ENCODE measurements at regions not wholly inside any gene's neighbourhood (a gene's known extent, or its start where the extent isn't known, plus 50 kb on each side); places are given as distances from the start of the nearest gene placed in this dataset.
"Not testable (repeated sequence)": the region's sequence is repeated elsewhere in the genome, so short reads cannot be mapped to it uniquely, and the experiment has no call there.

- no peak for DNase-seq
These were observed 131.0 kb upstream of the CCNG1 start for GRCh38 chr5:163306421-163306820.

GRCh38 chr5:163309914-163310313, 127.5 kb upstream of the CCNG1 start:
- DNase-seq: no peak

GRCh38 chr5:163310997-163311396, 126.4 kb upstream of the CCNG1 start:
- no peak for DNase-seq

DNA sequence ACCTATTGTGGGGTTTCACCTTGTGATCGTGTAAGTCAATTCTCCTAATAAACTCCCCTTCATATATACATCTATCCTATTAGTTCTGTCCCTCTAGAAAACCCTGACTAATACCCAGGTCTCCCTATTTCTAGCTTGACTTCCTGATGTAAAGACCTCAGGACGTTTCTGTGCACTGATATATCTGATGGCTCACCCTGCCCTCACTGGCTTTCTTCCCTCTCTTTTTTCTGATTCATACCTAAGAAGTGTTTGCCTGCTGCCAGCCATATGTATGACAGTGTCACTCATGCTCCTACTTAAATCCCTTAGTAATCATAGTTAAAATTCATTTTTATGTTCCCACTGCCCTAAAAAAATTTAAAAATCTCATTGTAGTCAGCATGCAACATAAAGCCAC, 124.8 kb upstream of the CCNG1 start:
- DNase-seq: no peak

DNA sequence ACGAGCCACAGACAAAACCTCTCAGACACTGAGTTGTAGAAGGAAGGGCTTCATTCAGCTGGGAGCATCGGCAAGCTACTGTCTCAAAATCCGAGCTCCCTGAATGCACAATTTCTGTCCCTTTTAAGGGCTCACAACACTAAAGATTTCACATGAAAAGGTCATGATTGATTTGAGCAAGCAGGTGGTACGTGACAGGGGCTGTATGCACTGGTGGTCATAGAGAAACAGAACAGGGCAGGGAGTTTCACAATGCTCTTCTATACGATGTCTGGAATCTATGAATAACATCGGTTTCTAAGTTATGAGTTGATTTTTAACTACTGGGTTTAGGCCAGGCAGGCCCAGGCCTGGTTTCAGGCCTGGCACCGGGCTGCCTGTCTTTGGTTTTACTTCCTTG, 124.3 kb upstream of the CCNG1 start:
- DNase-seq: not testable (repeated sequence)

DNA sequence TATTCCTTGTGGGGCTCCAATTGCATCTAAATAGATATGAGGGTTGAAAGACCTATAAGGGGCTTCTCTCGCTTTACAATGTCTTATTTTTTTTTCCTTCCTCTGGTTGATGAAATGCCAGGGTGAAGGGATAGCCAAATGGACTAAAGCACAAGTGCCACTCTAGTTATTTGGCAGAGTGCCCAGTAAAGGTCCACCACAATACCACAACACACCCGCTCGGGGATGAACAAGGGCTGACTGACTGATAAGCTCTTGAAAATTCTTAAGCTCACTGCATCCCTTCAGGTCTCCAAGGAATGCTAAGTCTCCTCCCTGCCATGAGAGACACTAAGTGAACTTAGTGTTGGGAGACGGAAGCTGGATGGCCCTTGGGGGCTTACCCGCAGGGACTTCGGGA, 121.0 kb upstream of the CCNG1 start:
- not testable (repeated sequence) for DNase-seq

DNA sequence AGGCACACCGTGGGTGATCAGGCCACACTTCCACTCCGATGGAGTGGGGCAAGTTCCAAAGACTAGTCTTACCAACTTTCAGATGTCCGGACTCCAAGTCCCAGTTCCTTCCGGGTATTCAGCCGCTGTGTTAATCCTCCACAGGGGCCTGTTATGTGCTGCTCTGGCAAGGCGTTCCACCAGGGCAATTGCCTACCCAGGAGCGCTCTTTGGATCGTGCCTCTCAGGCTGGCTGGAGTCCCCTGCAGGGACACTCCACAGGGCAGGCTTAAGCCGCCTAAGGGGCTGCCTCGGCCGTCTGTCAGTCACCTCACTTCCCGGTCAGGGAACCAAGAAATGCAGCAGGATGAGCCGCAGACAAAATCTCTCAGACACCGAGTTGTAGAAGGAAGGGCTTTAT, 118.7 kb upstream of the CCNG1 start:
- no peak for DNase-seq

DNA sequence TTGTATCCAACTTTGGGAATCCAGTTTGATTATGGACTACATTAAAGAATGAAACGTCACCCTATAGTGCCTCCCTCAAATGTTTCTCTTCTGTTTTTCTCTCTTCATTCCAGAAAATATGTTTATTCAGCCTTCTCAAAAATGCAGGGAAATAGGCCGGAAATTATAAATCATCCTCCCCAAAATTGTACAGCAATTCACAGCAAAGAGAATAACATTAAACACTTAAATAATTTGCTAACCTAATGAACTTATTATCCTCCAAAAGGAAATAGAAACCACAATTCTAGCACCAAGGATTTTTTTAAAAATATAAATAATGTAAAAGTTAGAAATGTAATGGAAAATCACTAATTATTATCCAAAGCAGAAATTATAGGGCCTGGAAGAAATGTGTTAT, 115.9 kb upstream of the CCNG1 start:
- DNase-seq: no peak

DNA sequence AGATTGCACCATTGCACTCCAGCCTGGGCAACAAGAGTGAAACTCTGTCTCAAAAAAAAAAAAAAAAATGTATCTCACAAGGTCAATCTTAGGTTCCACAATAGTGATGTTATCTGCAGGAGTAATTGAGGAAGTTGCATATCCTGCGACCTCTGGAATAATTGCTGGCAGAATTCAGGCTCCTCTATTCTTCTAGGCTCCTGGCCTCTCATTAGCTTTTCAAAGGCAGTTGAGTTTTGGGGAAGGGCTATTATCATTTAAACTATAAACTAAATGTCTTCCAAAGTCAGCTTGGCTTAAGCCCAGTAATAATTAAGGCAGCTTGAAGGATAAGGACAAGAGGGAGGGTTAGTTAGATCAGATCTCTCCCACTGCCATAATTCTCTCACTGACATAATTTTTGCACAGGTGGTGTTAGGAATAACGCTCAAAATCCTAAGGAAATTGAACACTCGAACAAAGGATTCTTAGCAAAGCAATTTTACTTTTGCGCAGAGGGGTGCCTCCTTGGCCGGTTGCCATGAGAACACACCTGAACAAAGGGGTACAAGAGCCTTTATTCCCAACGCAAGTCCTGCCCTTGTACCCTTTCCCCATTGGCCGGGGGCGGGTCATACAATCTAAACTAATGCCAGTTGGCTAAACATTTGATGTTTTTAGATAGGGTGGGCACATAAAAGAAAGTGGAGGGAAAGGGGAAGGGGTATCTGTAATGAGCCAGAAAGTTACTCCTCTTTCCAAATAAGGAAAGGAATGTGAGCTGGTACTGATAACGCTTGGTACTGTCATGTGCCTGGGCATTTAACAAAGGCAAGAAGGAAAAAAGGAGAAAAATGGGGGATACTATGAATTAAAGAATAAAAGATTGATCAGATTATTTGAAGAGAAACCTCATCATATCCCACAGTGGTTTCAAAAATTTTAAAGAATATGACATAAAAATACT, 106.4 kb upstream of the CCNG1 start:
- DNase-seq: no peak

DNA sequence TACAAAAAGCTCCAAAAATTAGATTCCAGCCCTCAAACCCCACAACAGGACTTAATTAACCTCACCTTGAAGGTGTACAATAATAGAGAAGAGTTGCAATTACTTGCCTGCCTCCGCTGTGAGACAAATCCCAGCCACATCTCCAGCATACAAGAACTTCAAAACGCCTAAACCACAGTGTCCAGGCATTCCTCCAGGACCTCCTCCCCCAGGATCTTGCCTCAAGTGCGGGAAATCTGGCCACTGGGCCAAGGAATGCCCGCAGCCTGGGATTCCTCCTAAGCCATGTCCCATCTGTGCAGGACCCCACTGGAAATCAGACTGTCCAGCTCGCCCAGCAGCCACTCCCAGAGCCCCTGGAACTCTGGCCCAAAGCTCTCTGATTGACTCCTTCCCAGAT, 101.3 kb upstream of the CCNG1 start:
- not testable (repeated sequence) for DNase-seq

- DNase-seq: no peak
These were observed 98.2 kb upstream of the CCNG1 start for GRCh38 chr5:163339148-163339547.

DNA sequence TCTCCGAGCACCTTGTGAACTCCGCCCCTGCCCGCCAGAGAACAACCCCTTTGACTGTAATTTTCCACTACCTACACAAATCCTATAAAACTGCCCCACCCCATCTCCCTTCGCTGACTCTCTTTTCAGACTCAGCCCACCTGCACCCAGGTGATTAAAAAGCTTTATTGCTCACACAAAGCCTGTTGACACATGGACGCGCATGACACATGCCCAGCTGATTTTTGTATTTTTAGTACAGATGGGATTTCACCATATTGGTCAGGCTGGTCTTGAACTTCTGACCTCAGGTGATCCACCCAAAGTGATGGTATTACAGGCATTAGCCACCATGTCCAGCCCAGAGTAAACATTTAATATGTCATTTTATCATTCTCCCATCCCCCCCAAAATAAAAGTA, 97.0 kb upstream of the CCNG1 start:
- DNase-seq: not testable (repeated sequence)

GRCh38 chr5:163342306-163342705, 95.1 kb upstream of the CCNG1 start:
- DNase-seq: no peak

DNA sequence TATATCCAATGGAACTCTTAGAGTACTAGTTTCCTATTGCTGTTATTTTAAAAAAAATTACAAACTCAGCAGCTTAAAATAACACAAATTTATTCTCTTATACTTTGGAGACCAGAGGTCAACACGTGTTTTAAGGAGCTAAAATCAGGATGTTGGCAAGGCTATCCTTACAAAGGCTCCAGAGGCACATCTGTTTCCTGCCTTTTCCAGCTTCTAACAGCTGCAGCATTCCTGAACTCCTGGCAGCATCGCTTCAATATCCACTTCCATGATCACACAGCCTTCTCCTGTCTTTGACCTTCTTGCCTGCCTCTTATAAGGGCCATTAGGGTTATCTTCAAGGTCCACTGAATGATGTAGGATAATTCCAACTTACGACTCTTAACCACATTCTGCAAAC, 92.2 kb upstream of the CCNG1 start:
- no peak for DNase-seq

DNA sequence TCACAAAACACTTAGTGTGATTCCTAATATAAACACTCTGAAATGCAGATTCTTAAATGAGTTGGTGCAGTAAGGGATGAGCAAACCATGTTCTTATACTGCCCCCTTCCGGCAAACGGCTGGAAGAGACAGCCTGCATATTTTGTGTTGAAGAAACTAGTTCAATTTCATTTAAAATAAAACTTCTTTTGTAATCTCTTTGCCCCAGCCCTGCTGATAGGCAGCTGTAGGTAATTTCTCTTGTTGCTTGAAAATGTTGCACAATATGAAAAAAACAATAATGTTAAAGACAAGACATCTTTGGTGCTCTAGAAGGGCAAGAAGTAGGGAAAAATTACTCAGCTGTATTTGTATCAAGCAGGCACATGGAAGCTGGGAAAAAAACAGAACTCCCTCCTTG, 89.7 kb upstream of the CCNG1 start:
- DNase-seq: peak; percentile 14

DNA sequence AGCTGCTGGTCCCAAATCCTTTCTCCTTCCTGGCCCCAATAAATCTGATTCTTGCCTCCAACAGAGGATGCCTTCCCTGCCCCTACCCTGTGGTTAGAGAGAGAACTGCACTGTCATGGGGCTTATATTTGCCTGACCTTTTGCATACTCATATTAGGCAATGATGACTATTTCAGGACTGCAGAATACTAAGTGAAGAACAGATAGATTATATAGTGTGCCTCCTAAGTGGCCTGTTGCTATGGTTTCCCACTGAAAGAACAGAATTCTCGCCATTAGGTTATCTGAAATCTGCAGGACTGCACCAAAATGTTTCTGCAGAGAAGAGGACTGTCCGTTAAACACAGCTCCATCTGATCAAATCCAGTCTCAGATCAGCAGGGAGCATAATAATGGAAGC, 87.3 kb upstream of the CCNG1 start:
- no peak for DNase-seq

DNA sequence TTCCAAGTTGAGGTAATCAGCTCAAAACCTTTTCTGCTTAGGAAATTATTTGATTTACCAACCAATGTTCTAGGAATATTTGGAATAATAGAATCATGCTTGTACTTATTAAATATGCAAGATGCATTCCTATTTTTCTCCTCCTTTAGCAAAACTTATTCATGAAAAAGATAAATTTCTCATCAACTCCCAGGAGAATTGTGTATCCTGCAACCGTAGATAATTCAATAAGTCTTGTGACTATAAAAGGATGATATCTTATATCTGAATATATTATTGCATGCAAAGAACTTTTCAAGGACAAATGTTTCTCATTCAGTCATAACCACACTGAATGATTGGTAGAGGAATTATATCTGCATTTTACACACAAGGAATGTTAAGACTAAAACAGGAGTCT, 84.9 kb upstream of the CCNG1 start:
- no peak for DNase-seq

DNA sequence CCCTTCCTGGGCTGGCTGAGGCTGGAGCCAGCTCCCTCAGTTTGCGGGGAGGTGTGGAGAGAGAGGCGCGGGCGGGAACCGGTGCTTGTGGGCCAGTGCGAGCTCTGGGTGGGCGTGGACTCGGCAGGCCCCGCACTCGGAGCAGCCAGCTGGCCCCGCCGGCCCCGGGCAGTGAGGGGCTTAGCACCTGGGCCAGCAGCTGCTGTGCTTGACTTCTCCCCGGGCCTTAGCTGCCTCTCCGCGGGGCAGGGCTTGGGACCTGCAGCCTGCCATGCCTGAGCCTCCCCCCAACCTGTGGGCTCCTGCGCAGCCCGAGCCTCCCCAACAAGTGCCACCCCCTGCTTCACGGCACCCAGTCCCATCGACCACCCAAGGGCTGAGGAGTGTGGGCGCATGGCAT, 81.6 kb upstream of the CCNG1 start:
- not testable (repeated sequence) for DNase-seq

GRCh38 chr5:163357636-163358035, 79.8 kb upstream of the CCNG1 start:
- DNase-seq: no peak

- no peak for DNase-seq
These were observed 76.7 kb upstream of the CCNG1 start for GRCh38 chr5:163360656-163361055.

- no peak for DNase-seq
These were observed 75.9 kb upstream of the CCNG1 start for GRCh38 chr5:163361450-163361849.

- no peak for DNase-seq
These were observed 74.5 kb upstream of the CCNG1 start for GRCh38 chr5:163362840-163363371.

DNA sequence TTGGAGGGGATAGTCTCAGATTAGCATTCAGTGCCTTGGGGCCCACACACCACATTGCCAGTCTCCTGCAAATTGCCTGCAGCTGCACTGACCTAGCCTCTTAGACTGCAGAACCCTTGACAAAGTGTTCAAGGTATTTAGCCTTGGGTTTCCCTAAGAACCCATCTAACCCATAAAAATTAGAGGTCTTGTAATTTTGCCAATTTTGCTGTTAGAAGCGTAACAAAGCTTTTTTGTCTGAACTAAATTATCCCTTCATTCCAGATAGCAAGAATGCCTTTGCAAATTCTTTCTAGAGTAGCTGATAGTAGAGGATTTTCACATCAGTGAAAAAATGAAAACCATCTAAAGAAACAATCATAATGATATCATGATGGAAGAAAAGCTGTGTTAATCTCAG, 74.0 kb upstream of the CCNG1 start:
- no peak for DNase-seq

DNA sequence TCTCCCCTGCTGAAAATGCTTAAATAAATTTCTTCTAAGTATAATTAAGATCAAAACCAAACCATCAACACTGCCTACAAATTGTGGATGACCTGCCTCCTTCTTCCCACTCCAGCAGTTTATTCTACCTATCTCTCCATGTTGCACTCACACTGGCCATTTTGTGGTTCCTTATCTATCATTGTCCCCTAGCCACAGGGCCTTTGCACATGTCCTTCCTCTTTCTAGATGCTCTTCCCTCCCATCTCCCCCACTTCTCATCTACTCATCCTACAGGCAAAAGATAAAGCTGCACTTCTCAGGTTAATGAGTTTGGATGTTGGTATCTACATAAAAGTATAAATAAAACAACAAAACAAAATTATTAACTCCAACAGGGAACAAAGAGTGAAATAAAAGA, 70.6 kb upstream of the CCNG1 start:
- DNase-seq: no peak
